ENCODE measurements at regions not wholly inside any gene's neighbourhood (a gene's known extent, or its start where the extent isn't known, plus 50 kb on each side); places are given as distances from the start of the nearest gene placed in this dataset.

DNA sequence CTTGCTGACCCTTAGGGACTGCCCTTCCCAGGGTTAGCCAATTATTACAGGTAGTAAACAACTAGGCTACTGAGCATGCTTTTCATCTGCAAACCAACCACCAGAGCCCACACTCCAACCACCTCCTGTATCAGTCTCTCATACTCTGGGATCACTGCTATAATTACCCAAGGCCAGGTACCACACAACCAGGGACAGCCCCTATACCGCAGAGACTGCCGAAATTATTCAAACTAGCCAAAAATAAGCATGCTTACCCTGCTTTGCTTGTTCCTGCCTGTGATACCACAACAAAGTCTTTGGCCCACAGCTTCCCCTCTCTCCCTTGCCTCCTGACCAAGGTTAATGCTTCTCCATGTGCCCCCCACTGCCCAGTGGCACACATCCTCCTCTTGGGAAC, 197.6 kb upstream of the SRRM4 start:
- Histone ChIP-seq H3K36me3 (ENCODE audit: control insufficient read depth in 4 of 4, insufficient read depth in 3 of 4, low read depth in 1 of 4, low read length in 3 of 4) (no peaks in the 10 kb centered on the region), H3K9me3 (ENCODE audit: control insufficient read depth in 4 of 4, low read length in 3 of 4) (no peaks in the 10 kb centered on the region), H3K4me1 (ENCODE audit: control insufficient read depth in 4 of 4, insufficient read depth in 4 of 4, low read length in 3 of 4) (no peaks in the 10 kb centered on the region), H3K9ac (ENCODE audit: low read depth in 1 of 2, low read length in 2 of 2) (no peak overlapping the region), H3K27ac (ENCODE audit: low read depth in 1 of 2, low read length in 2 of 2) (no peak overlapping the region), H3K4me3 (ENCODE audit: low read depth in 1 of 3, low read length in 3 of 3) (no peak overlapping the region), H3K27me3 (ENCODE audit: control insufficient read depth in 4 of 4, insufficient read depth in 4 of 4, low read length in 3 of 4) (peaks cover 0 to 5% (median 0%) of the 10 kb centered on the region in 4 donors)
- DNase-seq (ENCODE audit: low spot score) = no peak
- TF ChIP-seq TAF1 (conservative IDR thresholded peaks at IDR 0.05) (no peak), EGR1 (IDR thresholded peaks at IDR 0.05; ENCODE audit: low read depth in 2 of 2) (no peak), RAD21 (IDR thresholded peaks at IDR 0.05) (no peak), RXRA (IDR thresholded peaks at IDR 0.05) (no peak), GABPA (IDR thresholded peaks at IDR 0.05 in 1 of 2, conservative IDR thresholded peaks at IDR 0.05 in 1 of 2) (no peak), JUND (IDR thresholded peaks at IDR 0.05) (no peak), HNF4A (conservative IDR thresholded peaks at IDR 0.05) (no peak)
- TF ChIP-seq, protein P1, sequence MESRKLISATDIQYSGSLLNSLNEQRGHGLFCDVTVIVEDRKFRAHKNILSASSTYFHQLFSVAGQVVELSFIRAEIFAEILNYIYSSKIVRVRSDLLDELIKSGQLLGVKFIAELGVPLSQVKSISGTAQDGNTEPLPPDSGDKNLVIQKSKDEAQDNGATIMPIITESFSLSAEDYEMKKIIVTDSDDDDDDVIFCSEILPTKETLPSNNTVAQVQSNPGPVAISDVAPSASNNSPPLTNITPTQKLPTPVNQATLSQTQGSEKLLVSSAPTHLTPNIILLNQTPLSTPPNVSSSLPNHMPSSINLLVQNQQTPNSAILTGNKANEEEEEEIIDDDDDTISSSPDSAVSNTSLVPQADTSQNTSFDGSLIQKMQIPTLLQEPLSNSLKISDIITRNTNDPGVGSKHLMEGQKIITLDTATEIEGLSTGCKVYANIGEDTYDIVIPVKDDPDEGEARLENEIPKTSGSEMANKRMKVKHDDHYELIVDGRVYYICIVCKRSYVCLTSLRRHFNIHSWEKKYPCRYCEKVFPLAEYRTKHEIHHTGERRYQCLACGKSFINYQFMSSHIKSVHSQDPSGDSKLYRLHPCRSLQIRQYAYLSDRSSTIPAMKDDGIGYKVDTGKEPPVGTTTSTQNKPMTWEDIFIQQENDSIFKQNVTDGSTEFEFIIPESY (IDR thresholded peaks at IDR 0.05) = no peak
- WGBS = 78% methylated on average over 2 of the region's 2 CpGs

DNA sequence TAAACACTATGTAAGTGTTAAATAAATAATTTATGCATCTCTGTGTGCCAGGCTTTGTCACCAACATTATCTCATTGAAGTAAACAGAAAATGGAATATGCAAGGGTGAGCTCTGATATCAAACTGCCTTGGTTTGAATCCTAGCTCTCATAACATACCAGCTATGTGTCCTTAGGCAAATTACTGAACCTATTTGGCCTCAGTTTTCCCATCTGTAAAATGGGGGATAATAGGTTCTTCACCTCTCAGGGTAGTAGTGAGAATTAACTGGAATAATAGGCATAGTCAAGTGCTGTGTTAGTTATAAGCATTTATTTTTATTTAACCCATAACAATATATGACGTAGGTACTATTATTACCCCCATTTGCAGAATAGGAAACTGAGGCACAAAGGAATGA, 190.8 kb upstream of the SRRM4 start:
- H3K4me1 ChIP-seq (ENCODE audit: control insufficient read depth in 4 of 4, insufficient read depth in 4 of 4, low read length in 3 of 4) = no peaks in the 10 kb centered on the region
- no peak overlapping the region for H3K4me3 ChIP-seq (ENCODE audit: low read depth in 1 of 3, low read length in 3 of 3)
- TF ChIP-seq JUND (IDR thresholded peaks at IDR 0.05) (no peak), HNF4A (conservative IDR thresholded peaks at IDR 0.05) (no peak), TAF1 (conservative IDR thresholded peaks at IDR 0.05) (no peak), HNF4G (IDR thresholded peaks at IDR 0.05) (no peak), RXRA (IDR thresholded peaks at IDR 0.05) (no peak), SP1 (IDR thresholded peaks at IDR 0.05) (no peak), NR2F2 (IDR thresholded peaks at IDR 0.05) (no peak), EGR1 (IDR thresholded peaks at IDR 0.05; ENCODE audit: low read depth in 2 of 2) (no peak), FOXA2 (IDR thresholded peaks at IDR 0.05) (no peak), REST (IDR thresholded peaks at IDR 0.05) (no peak)
- TF ChIP-seq, protein P2, sequence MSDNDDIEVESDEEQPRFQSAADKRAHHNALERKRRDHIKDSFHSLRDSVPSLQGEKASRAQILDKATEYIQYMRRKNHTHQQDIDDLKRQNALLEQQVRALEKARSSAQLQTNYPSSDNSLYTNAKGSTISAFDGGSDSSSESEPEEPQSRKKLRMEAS (IDR thresholded peaks at IDR 0.05) = no peak
- TF ChIP-seq, protein P3, sequence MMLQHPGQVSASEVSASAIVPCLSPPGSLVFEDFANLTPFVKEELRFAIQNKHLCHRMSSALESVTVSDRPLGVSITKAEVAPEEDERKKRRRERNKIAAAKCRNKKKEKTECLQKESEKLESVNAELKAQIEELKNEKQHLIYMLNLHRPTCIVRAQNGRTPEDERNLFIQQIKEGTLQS (IDR thresholded peaks at IDR 0.05) = no peak
- TF ChIP-seq, protein P1 (IDR thresholded peaks at IDR 0.05) = no peak
- no peaks in the 10 kb centered on the region for H3K27me3 ChIP-seq (ENCODE audit: control insufficient read depth in 4 of 4, insufficient read depth in 4 of 4, low read length in 3 of 4)
- no peaks in the 10 kb centered on the region for H3K9me3 ChIP-seq (ENCODE audit: control insufficient read depth in 4 of 4, low read length in 3 of 4)
- H3K9ac ChIP-seq (ENCODE audit: low read depth in 1 of 2, low read length in 2 of 2) = no peak overlapping the region
- DNase-seq (ENCODE audit: low spot score) = no peak
- no peak overlapping the region for H3K27ac ChIP-seq (ENCODE audit: low read depth in 1 of 2, low read length in 2 of 2)
- no peaks in the 10 kb centered on the region for H3K36me3 ChIP-seq (ENCODE audit: control insufficient read depth in 4 of 4, insufficient read depth in 3 of 4, low read depth in 1 of 4, low read length in 3 of 4)
- WGBS = 68% methylated on average over 1 of the region's 1 CpG
